Activated naive CD8-positive, alpha-beta T cell treated with anti-CD3 and anti-CD28 coated beads, Interleukin-2, amount 10 ng/mL, durations not matched to agents 7 days and 5 days (primary cell): ENCODE measurements at regions not wholly inside any gene's neighbourhood (a gene's known extent, or its start where the extent isn't known, plus 50 kb on each side); places are given as distances from the start of the nearest gene placed in this dataset.

Experiments
- ATAC-seq: fragments of 150-1000 bp; cut with Tn5 transposase; one replicate; pipeline ENCODE4 v1.10.0; 2021; ENCODE audit warnings: low read depth, moderate library complexity
- POLR2A ChIA-PET: fragments of 350-600 bp; sonication (Branson Sonifier 250); formaldehyde crosslinking; loops from one replicate; lab custom pipeline; 2021; ENCODE audit warnings: antibody characterized with exemption; lab: Charles Lee
- DNase-seq: peaks from one replicate; pipeline ENCODE4 v3.0.0; 2021
- H3K27ac Mint-ChIP-seq: one replicate; pipeline ENCODE4 v1.8.0; 2022; ENCODE audit warnings: mild to moderate bottlenecking, mixed read lengths
- H3K27me3 Mint-ChIP-seq: one replicate; pipeline ENCODE4 v1.8.0; 2022; ENCODE audit warnings: mild to moderate bottlenecking, moderate library complexity, mixed read lengths
- H3K36me3 Mint-ChIP-seq: one replicate; pipeline ENCODE4 v1.8.0; 2021; ENCODE audit warnings: mild to moderate bottlenecking, mixed read lengths
- H3K4me1 Mint-ChIP-seq: one replicate; pipeline ENCODE4 v1.8.0; 2021; ENCODE audit warnings: mixed read lengths
- H3K4me3 Mint-ChIP-seq: one replicate; pipeline ENCODE4 v1.8.0; 2022; ENCODE audit warnings: mild to moderate bottlenecking, moderate library complexity, mixed read lengths
- H3K9me3 Mint-ChIP-seq: one replicate; pipeline ENCODE4 v1.8.0; 2021; ENCODE audit warnings: mixed read lengths

- Mint-ChIP-seq H3K27ac (no peak overlapping the region), H3K4me3 (no peak overlapping the region), H3K36me3 (no peaks in the 10 kb centered on the region), H3K27me3 (no peaks in the 10 kb centered on the region), H3K4me1 (no peaks in the 10 kb centered on the region), H3K9me3 (peaks cover 12% of the 10 kb centered on the region)
- POLR2A ChIA-PET, result no interaction called here
- DNase-seq (no peak), ATAC-seq (no peak)
Measured at GRCh38 chr13:110097013-110097412, 209.9 kb downstream of the COL4A1 start.

GRCh38 chr13:110092831-110093247, 214.1 kb downstream of the COL4A1 start:
- H3K4me3 Mint-ChIP-seq, result no peak overlapping the region
- DNase-seq, result no peak
- POLR2A ChIA-PET, result no interaction called here

GRCh38 chr13:110089815-110090214, 217.1 kb downstream of the COL4A1 start:
- DNase-seq (no peak), ATAC-seq (no peak)
- H3K9me3 Mint-ChIP-seq, result no peaks in the 10 kb centered on the region
- no peaks in the 10 kb centered on the region for H3K27me3 Mint-ChIP-seq
- H3K4me1 Mint-ChIP-seq, result no peaks in the 10 kb centered on the region
- H3K27ac Mint-ChIP-seq, result no peak overlapping the region
- H3K36me3 Mint-ChIP-seq, result no peaks in the 10 kb centered on the region
- POLR2A ChIA-PET, result no interaction called here
- H3K4me3 Mint-ChIP-seq, result no peak overlapping the region

More at GRCh38 chr13:110092831-110093247, 214.1 kb downstream of the COL4A1 start:
- Mint-ChIP-seq H3K4me1 (no peaks in the 10 kb centered on the region), H3K27me3 (no peaks in the 10 kb centered on the region), H3K27ac (no peak overlapping the region), H3K9me3 (peaks cover 4% of the 10 kb centered on the region), H3K36me3 (no peaks in the 10 kb centered on the region)
- ATAC-seq, result no peak

GRCh38 chr13:110089100-110089499, 217.9 kb downstream of the COL4A1 start:
- DNase-seq (no peak), ATAC-seq (no peak)
- H3K27ac Mint-ChIP-seq, result no peak overlapping the region
- H3K4me3 Mint-ChIP-seq, result no peak overlapping the region
- no peaks in the 10 kb centered on the region for H3K4me1 Mint-ChIP-seq
- H3K9me3 Mint-ChIP-seq, result no peaks in the 10 kb centered on the region
- no peaks in the 10 kb centered on the region for H3K36me3 Mint-ChIP-seq
- POLR2A ChIA-PET, result no interaction called here
- no peaks in the 10 kb centered on the region for H3K27me3 Mint-ChIP-seq

GRCh38 chr13:110073982-110074381, 233.0 kb downstream of the COL4A1 start:
- ATAC-seq, result no peak
- H3K4me1 Mint-ChIP-seq, result no peaks in the 10 kb centered on the region
- POLR2A ChIA-PET, result no interaction called here
- H3K36me3 Mint-ChIP-seq, result no peaks in the 10 kb centered on the region
- H3K27me3 Mint-ChIP-seq, result peaks cover 2% of the 10 kb centered on the region
- DNase-seq, result no peak
- no peak overlapping the region for H3K27ac Mint-ChIP-seq
- peaks cover 1% of the 10 kb centered on the region for H3K9me3 Mint-ChIP-seq
- no peak overlapping the region for H3K4me3 Mint-ChIP-seq

GRCh38 chr13:110070511-110071120, 236.3 kb downstream of the COL4A1 start:
- no peak for ATAC-seq
- Mint-ChIP-seq H3K36me3 (no peaks in the 10 kb centered on the region), H3K27me3 (peaks cover 4% of the 10 kb centered on the region), H3K4me3 (no peak overlapping the region), H3K4me1 (no peaks in the 10 kb centered on the region), H3K9me3 (no peaks in the 10 kb centered on the region), H3K27ac (no peak overlapping the region)
- POLR2A ChIA-PET, result no interaction called here
- DNase-seq, result no peak

- DNase-seq (no peak), ATAC-seq (no peak)
- H3K27ac Mint-ChIP-seq, result no peak overlapping the region
- H3K9me3 Mint-ChIP-seq, result no peaks in the 10 kb centered on the region
- no peaks in the 10 kb centered on the region for H3K36me3 Mint-ChIP-seq
- H3K4me3 Mint-ChIP-seq, result no peak overlapping the region
- H3K27me3 Mint-ChIP-seq, result peaks cover 2% of the 10 kb centered on the region
- POLR2A ChIA-PET, result no interaction called here
- no peaks in the 10 kb centered on the region for H3K4me1 Mint-ChIP-seq
Measured at GRCh38 chr13:110070046-110070445, 236.9 kb downstream of the COL4A1 start.

- Mint-ChIP-seq H3K27me3 (peaks cover 2% of the 10 kb centered on the region), H3K36me3 (no peaks in the 10 kb centered on the region), H3K4me1 (no peaks in the 10 kb centered on the region), H3K4me3 (no peak overlapping the region), H3K27ac (no peak overlapping the region), H3K9me3 (no peaks in the 10 kb centered on the region)
- DNase-seq (no peak), ATAC-seq (no peak)
- POLR2A ChIA-PET, result no interaction called here
Measured at GRCh38 chr13:110068176-110068473, 238.8 kb downstream of the COL4A1 start.

- Mint-ChIP-seq H3K36me3 (no peaks in the 10 kb centered on the region), H3K4me3 (no peak overlapping the region), H3K27me3 (peaks cover 2% of the 10 kb centered on the region), H3K27ac (no peak overlapping the region), H3K9me3 (no peaks in the 10 kb centered on the region), H3K4me1 (no peaks in the 10 kb centered on the region)
- ATAC-seq (no peak), DNase-seq (no peak)
- POLR2A ChIA-PET, result no interaction called here
Measured at GRCh38 chr13:110067355-110068175, 239.4 kb downstream of the COL4A1 start.

- no peaks in the 10 kb centered on the region for H3K4me1 Mint-ChIP-seq
Measured at GRCh38 chr13:110065780-110066179, 241.2 kb downstream of the COL4A1 start.

GRCh38 chr13:110063490-110064421, 243.2 kb downstream of the COL4A1 start:
- DNase-seq (no peak), ATAC-seq (no peak)
- Mint-ChIP-seq H3K9me3 (no peaks in the 10 kb centered on the region), H3K4me3 (no peak overlapping the region), H3K36me3 (no peaks in the 10 kb centered on the region), H3K4me1 (no peaks in the 10 kb centered on the region), H3K27ac (no peak overlapping the region), H3K27me3 (peaks cover 2% of the 10 kb centered on the region)
- POLR2A ChIA-PET, result no interaction called here

More at GRCh38 chr13:110065780-110066179, 241.2 kb downstream of the COL4A1 start:
- H3K27me3 Mint-ChIP-seq, result peaks cover 2% of the 10 kb centered on the region
- H3K36me3 Mint-ChIP-seq, result no peaks in the 10 kb centered on the region
- no peaks in the 10 kb centered on the region for H3K9me3 Mint-ChIP-seq
- ATAC-seq (no peak), DNase-seq (no peak)
- no peak overlapping the region for H3K4me3 Mint-ChIP-seq
- POLR2A ChIA-PET, result no interaction called here
- H3K27ac Mint-ChIP-seq, result no peak overlapping the region

- Mint-ChIP-seq H3K4me1 (no peaks in the 10 kb centered on the region), H3K27ac (no peak overlapping the region), H3K27me3 (peaks cover 2% of the 10 kb centered on the region), H3K4me3 (no peak overlapping the region), H3K9me3 (no peaks in the 10 kb centered on the region), H3K36me3 (no peaks in the 10 kb centered on the region)
- ATAC-seq (no peak), DNase-seq (no peak)
- POLR2A ChIA-PET, result no interaction called here
Measured at GRCh38 chr13:110062777-110063442, 244.0 kb downstream of the COL4A1 start.

- Mint-ChIP-seq H3K27ac (no peak overlapping the region), H3K36me3 (no peaks in the 10 kb centered on the region), H3K27me3 (peaks cover 2% of the 10 kb centered on the region), H3K4me3 (no peak overlapping the region), H3K9me3 (no peaks in the 10 kb centered on the region), H3K4me1 (no peaks in the 10 kb centered on the region)
- POLR2A ChIA-PET, result no interaction called here
- ATAC-seq, result no peak
- DNase-seq, result no peak
Measured at GRCh38 chr13:110062077-110062776, 244.7 kb downstream of the COL4A1 start.
